Superior temporal gyrus (tissue), 1 donor: ENCODE measurements at regions not wholly inside any gene's neighbourhood (a gene's known extent, or its start where the extent isn't known, plus 50 kb on each side); places are given as distances from the start of the nearest gene placed in this dataset.
A peak's percentile ranks its signal among the peaks of the same experiment; 100 is the strongest.
"Not testable (repeated sequence)": the region's sequence is repeated elsewhere in the genome, so short reads cannot be mapped to it uniquely, and the experiment has no call there.

Source experiments
- DNase-seq: peaks from one replicate; pipeline ENCODE4 v3.0.0-alpha.2; 2016; ENCODE audit errors: extremely low spot score

GRCh38 chr3:74420538-74421124, 193.8 kb downstream of the CNTN3 start:
- peak; percentile 44 for DNase-seq

GRCh38 chr3:74415731-74416130, 198.7 kb downstream of the CNTN3 start:
- no peak for DNase-seq

GRCh38 chr3:74413547-74414241, 200.8 kb downstream of the CNTN3 start:
- no peak for DNase-seq

GRCh38 chr3:74410276-74410941, 204.1 kb downstream of the CNTN3 start:
- DNase-seq = no peak

- DNase-seq = no peak
Observed at GRCh38 chr3:74409066-74409465, 205.4 kb downstream of the CNTN3 start.

GRCh38 chr3:74403307-74403706, 211.2 kb downstream of the CNTN3 start:
- no peak for DNase-seq

GRCh38 chr3:74402821-74403220, 211.6 kb downstream of the CNTN3 start:
- DNase-seq = no peak

- DNase-seq = no peak
Observed at GRCh38 chr3:74393426-74393825, 221.0 kb downstream of the CNTN3 start.

GRCh38 chr3:74390121-74390877, 224.2 kb downstream of the CNTN3 start:
- no peak for DNase-seq

- DNase-seq = no peak
Observed at GRCh38 chr3:74387111-74387735, 227.2 kb downstream of the CNTN3 start.

- no peak for DNase-seq
Observed at GRCh38 chr3:74384159-74384558, 230.3 kb downstream of the CNTN3 start.

GRCh38 chr3:74377669-74378068, 236.8 kb downstream of the CNTN3 start:
- DNase-seq = no peak

GRCh38 chr3:74376323-74376722, 238.1 kb downstream of the CNTN3 start:
- DNase-seq = not testable (repeated sequence)

- DNase-seq = no peak
Observed at GRCh38 chr3:74375653-74376052, 238.8 kb downstream of the CNTN3 start.

GRCh38 chr3:74372743-74373142, 241.7 kb downstream of the CNTN3 start:
- no peak for DNase-seq

GRCh38 chr3:74370342-74370741, 244.1 kb downstream of the CNTN3 start:
- no peak for DNase-seq

- DNase-seq = no peak
Observed at GRCh38 chr3:74366331-74366730, 248.1 kb downstream of the CNTN3 start.

- no peak for DNase-seq
Observed at GRCh38 chr3:74363346-74363745, 251.1 kb downstream of the CNTN3 start.

- no peak for DNase-seq
Observed at GRCh38 chr3:74360406-74360805, 254.1 kb downstream of the CNTN3 start.

- no peak for DNase-seq
Observed at GRCh38 chr3:74357881-74358280, 256.6 kb downstream of the CNTN3 start.

- DNase-seq = no peak
Observed at GRCh38 chr3:74353039-74353438, 261.4 kb downstream of the CNTN3 start.

GRCh38 chr3:74352166-74352565, 262.3 kb downstream of the CNTN3 start:
- DNase-seq = no peak
